Activated CD4-positive, alpha-beta T cell treated with anti-CD3 and anti-CD28 coated beads for 36 hours (primary cell): ENCODE measurements at regions not wholly inside any gene's neighbourhood (a gene's known extent, or its start where the extent isn't known, plus 50 kb on each side); places are given as distances from the start of the nearest gene placed in this dataset.
A peak's percentile ranks its signal among the peaks of the same experiment; 100 is the strongest.
"Not testable (repeated sequence)": the region's sequence is repeated elsewhere in the genome, so short reads cannot be mapped to it uniquely, and the experiment has no call there.

Source experiments
- ATAC-seq: fragments of 200-7000 bp; cut with Tn5 transposase; one replicate; pipeline ENCODE4 v1.10.0; 2021; ENCODE audit warnings: mild to moderate bottlenecking, moderate library complexity
- CTCF ChIA-PET: fragments of 350-600 bp; sonication (Branson Sonifier 250); formaldehyde crosslinking; loops from one replicate; lab custom pipeline; 2021; ENCODE audit warnings: antibody characterized with exemption; lab: Charles Lee
- POLR2A ChIA-PET: fragments of 350-600 bp; sonication (Branson Sonifier 250); formaldehyde crosslinking; loops from one replicate; lab custom pipeline; 2021; ENCODE audit warnings: antibody characterized with exemption, inconsistent platforms; lab: Charles Lee
- DNase-seq: peaks from one replicate; pipeline ENCODE4 v3.0.0-alpha.2; 2020
- H3K27ac Mint-ChIP-seq: one replicate; pipeline ENCODE4 v1.8.0; 2021; ENCODE audit warnings: mixed read lengths
- H3K27me3 Mint-ChIP-seq: one replicate; pipeline ENCODE4 v1.8.0; 2021; ENCODE audit warnings: mixed read lengths
- H3K36me3 Mint-ChIP-seq: one replicate; pipeline ENCODE4 v1.8.0; 2021; ENCODE audit warnings: low read depth, mixed read lengths
- H3K4me1 Mint-ChIP-seq: one replicate; pipeline ENCODE4 v1.8.0; 2021; ENCODE audit warnings: mixed read lengths
- H3K4me3 Mint-ChIP-seq: one replicate; pipeline ENCODE4 v1.8.0; 2021; ENCODE audit warnings: mild to moderate bottlenecking, moderate library complexity, mixed read lengths
- H3K9me3 Mint-ChIP-seq: one replicate; pipeline ENCODE4 v1.8.0; 2021; ENCODE audit warnings: low read depth, mixed read lengths
- intact Hi-C, 2 experiments: fragments of 100-400 bp; cut with DNase I in 1 of 2; cut with micrococcal nuclease in 1 of 2; formaldehyde crosslinking; loops; one replicate each; pipeline versions ENCODE4 v1.14.2 to v1.15.1; 2022 to 2024; cut with DNase I, micrococcal nuclease

- no peaks in the 10 kb centered on the region for H3K9me3 Mint-ChIP-seq
- no peak overlapping the region for H3K4me3 Mint-ChIP-seq
- peaks cover 10% of the 10 kb centered on the region for H3K27me3 Mint-ChIP-seq
- H3K36me3 Mint-ChIP-seq: no peaks in the 10 kb centered on the region
- ChIA-PET CTCF (interaction anchor here (0.8 to 10.1 kb wide), 5 partner anchors 15 to 1884 kb away, joined by 3 to 127 read pairs (median 5); no protein-coding TSS in a partner anchor), POLR2A (no interaction called here)
- DNase-seq: no peak
- intact Hi-C loops: loop anchor here (5.0 kb wide), 1 partner anchor 182 kb away; no protein-coding TSS in a partner anchor
- ATAC-seq: no peak
- no peak overlapping the region for H3K27ac Mint-ChIP-seq
- H3K4me1 Mint-ChIP-seq: peaks cover 12% of the 10 kb centered on the region
These were observed 51.0 kb upstream of the RCBTB2 start for GRCh38 chr13:48583859-48584311.

DNA sequence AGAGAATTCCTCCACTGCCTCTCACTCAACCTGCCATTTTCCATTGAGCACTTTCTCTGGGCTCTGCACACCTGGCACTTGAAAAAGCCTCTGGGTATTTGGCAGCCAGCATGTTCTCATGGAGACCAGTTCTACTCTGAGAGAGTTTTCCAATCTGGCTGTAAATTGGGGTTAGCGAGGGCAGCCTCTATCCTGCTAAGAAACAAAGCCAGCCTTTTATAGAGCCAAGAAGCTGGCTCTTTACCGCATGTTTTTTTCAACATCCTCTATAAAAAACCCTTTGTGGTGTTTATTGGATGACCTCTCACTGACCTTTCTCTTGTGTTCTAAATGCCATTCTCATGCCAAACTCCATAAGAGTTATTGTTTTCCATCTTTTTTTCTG, 52.6 kb upstream of the RCBTB2 start:
- H3K4me3 Mint-ChIP-seq: no peak overlapping the region
- H3K9me3 Mint-ChIP-seq: no peaks in the 10 kb centered on the region
- H3K27ac Mint-ChIP-seq: no peak overlapping the region
- no peak for ATAC-seq
- ChIA-PET CTCF (interaction anchor here (0.6 to 3.8 kb wide), 2 partner anchors 92 to 183 kb away, joined by 3 to 19 read pairs; no protein-coding TSS in a partner anchor), POLR2A (no interaction called here)
- intact Hi-C loops: no loop called here
- peaks cover 10% of the 10 kb centered on the region for H3K27me3 Mint-ChIP-seq
- peaks cover 12% of the 10 kb centered on the region for H3K4me1 Mint-ChIP-seq
- H3K36me3 Mint-ChIP-seq: no peaks in the 10 kb centered on the region
- DNase-seq: no peak

- CTCF ChIA-PET: interaction anchor here (0.7 to 1.0 kb wide), 2 partner anchors 181 to 184 kb away, joined by 3 to 4 read pairs; no protein-coding TSS in a partner anchor
- no peak overlapping the region for H3K4me3 Mint-ChIP-seq
These were observed 53.8 kb upstream of the RCBTB2 start for GRCh38 chr13:48586591-48587103.

GRCh38 chr13:48588120-48588519, 55.2 kb upstream of the RCBTB2 start:
- Mint-ChIP-seq H3K27me3 (peaks cover 5% of the 10 kb centered on the region), H3K27ac (no peak overlapping the region), H3K4me3 (no peak overlapping the region), H3K9me3 (no peaks in the 10 kb centered on the region), H3K4me1 (peaks cover 12% of the 10 kb centered on the region), H3K36me3 (no peaks in the 10 kb centered on the region)
- ChIA-PET CTCF (interaction anchor here (0.6 to 0.9 kb wide), 3 partner anchors 8 to 434 kb away, joined by 3 to 4 read pairs (median 3); no protein-coding TSS in a partner anchor), POLR2A (no interaction called here)
- intact Hi-C loops: no loop called here
- DNase-seq (no peak), ATAC-seq (no peak)

More at GRCh38 chr13:48586591-48587103, 53.8 kb upstream of the RCBTB2 start:
- Mint-ChIP-seq H3K27ac (no peak overlapping the region), H3K36me3 (no peaks in the 10 kb centered on the region), H3K9me3 (no peaks in the 10 kb centered on the region), H3K4me1 (peaks cover 12% of the 10 kb centered on the region), H3K27me3 (peaks cover 8% of the 10 kb centered on the region)
- DNase-seq (no peak), ATAC-seq (no peak)
- POLR2A ChIA-PET: no interaction called here
- intact Hi-C loops: no loop called here

DNA sequence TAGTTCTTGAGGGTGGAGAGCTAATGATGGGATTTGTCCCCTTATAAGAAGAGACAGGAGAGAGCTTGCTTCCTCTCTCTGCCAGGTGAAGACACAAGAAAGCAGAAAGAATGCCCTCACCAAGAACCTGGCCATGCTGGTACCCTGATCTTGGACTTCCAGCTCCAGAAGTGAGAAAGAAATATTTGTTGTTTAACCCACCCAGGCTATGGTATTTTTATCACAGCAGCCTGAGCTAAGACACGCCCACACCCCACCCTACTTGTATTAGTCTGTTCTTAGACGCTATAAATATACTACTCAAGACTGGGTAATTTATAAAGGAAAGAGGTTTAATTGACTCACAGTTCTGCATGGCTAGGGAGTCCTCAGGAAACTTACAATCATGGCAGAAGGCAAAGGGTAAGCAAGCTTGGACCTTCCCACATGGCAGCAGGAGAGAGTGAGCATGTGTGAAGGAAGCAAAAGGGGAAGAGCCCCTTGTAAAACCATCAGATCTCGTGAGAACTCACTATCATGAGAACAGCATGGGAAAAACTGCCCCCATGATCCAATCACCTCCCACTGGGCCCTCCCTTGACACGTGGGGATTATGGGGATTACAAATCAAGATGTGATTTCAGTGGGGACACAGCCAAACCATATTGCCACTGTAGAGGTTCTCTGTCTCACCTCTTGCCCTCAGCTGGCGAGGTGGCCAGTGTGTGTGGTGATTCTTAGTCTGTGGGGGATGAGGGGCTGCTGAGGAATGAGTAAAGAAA, 57.4 kb upstream of the RCBTB2 start:
- Mint-ChIP-seq H3K27ac (peak overlapping the region; percentile 33), H3K4me1 (peaks cover 15% of the 10 kb centered on the region), H3K4me3 (no peak overlapping the region), H3K27me3 (peaks cover 3% of the 10 kb centered on the region), H3K36me3 (no peaks in the 10 kb centered on the region), H3K9me3 (no peaks in the 10 kb centered on the region)
- ChIA-PET POLR2A (no interaction called here), CTCF (interaction anchor here (0.6 to 1.6 kb wide), 4 partner anchors 9 to 204 kb away, joined by 3 to 8 read pairs (median 4); no protein-coding TSS in a partner anchor)
- DNase-seq: no peak
- no peak for ATAC-seq
- intact Hi-C loops: loop anchor here in 1 of 2 experiments (10.0 kb wide), 1 partner anchor 144 kb away; no protein-coding TSS in a partner anchor

DNA sequence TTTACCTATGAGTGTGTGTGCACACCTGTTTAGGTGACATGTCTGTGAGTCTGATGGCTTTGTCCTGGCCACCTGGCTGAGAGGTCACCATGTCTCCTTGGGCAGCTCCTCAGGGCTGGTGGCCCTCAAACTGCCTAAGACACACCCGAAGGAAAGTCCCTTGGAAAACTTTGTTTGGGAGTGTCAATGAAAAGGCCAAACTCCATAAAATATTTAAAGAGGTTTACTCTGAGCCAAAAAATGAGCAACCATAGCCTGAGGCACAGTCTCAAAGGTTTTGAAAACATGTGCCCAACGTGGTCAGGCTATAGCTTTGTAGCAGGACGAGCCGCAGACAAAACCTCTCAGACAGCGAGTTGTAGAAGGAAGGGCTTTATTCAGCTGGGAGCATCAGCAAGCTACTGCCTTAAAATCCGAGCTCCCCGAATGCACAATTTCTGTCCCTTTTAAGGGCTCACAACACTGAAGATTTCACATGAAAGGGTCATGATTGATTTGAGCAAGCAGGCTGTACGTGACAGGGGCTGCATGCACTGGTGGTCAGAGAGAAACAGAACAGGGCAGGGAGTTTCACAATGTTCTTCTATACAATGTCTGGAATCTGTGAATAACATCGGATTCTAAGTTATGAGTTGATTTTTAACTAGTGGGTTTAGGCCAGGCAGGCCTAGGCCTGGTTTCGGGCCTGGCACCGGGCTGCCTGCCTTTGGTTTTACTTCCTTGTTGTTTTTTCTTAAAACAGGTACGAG, 58.4 kb upstream of the RCBTB2 start:
- CTCF ChIA-PET: interaction anchor here (0.6 to 1.6 kb wide), 2 partner anchors 10 to 176 kb away, joined by 3 to 8 read pairs; no protein-coding TSS in a partner anchor
- not testable (repeated sequence) for H3K36me3 Mint-ChIP-seq, H3K4me3 Mint-ChIP-seq

GRCh38 chr13:48591889-48592687, 59.2 kb upstream of the RCBTB2 start:
- CTCF ChIA-PET: interaction anchor here (0.6 to 1.7 kb wide), 10 partner anchors 12 to 709 kb away, joined by 3 to 9 read pairs (median 4); no protein-coding TSS in a partner anchor
- peaks cover 3% of the 10 kb centered on the region for H3K27me3 Mint-ChIP-seq
- H3K36me3 Mint-ChIP-seq: no peaks in the 10 kb centered on the region
- POLR2A ChIA-PET: interaction anchor here (0.7 kb wide), 1 partner anchor 15 kb away, joined by 4 read pairs; no protein-coding TSS in a partner anchor
- intact Hi-C loops: loop anchor here in 1 of 2 experiments (10.0 kb wide), 1 partner anchor 143 kb away; no protein-coding TSS in a partner anchor
- H3K9me3 Mint-ChIP-seq: no peaks in the 10 kb centered on the region
- peaks cover 3% of the 10 kb centered on the region for H3K4me1 Mint-ChIP-seq
- no peak for ATAC-seq
- H3K4me3 Mint-ChIP-seq: no peak overlapping the region
- DNase-seq: no peak
- H3K27ac Mint-ChIP-seq: no peak overlapping the region

More for the DNA sequence above, 58.4 kb upstream of the RCBTB2 start:
- intact Hi-C loops: loop anchor here in 1 of 2 experiments (10.0 kb wide), 1 partner anchor 144 kb away; no protein-coding TSS in a partner anchor
- ATAC-seq, H3K27me3 Mint-ChIP-seq, POLR2A ChIA-PET, H3K27ac Mint-ChIP-seq, H3K9me3 Mint-ChIP-seq, DNase-seq: not testable (repeated sequence)
- H3K4me1 Mint-ChIP-seq: peaks cover 11% of the 10 kb centered on the region

DNA sequence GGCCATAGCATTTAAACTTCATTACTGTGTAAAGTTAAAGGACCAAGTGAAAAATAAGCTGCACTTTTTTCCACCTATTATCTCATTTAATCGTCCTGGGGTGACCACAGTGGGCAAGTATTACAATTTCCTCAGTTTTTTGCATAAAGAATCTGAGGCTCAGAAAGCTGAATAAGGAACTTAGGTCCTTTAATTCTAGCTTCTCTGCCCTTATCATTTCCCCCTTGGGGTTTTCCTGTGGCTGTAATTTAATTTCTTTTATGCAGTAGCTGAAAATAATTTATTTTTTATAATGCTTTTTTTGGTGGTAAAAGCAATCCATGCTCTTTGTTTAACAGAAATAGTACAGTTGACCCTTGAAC, 59.8 kb upstream of the RCBTB2 start:
- Mint-ChIP-seq H3K9me3 (no peaks in the 10 kb centered on the region), H3K27ac (no peak overlapping the region), H3K27me3 (peaks cover 3% of the 10 kb centered on the region), H3K4me1 (peaks cover 3% of the 10 kb centered on the region), H3K4me3 (no peak overlapping the region), H3K36me3 (no peaks in the 10 kb centered on the region)
- CTCF ChIA-PET: interaction anchor here (0.6 to 1.7 kb wide), 9 partner anchors 12 to 708 kb away, joined by 3 to 9 read pairs (median 4); no protein-coding TSS in a partner anchor
- DNase-seq (no peak), ATAC-seq (no peak)
- POLR2A ChIA-PET: interaction anchor here (0.7 kb wide), 1 partner anchor 15 kb away, joined by 4 read pairs; no protein-coding TSS in a partner anchor
- intact Hi-C loops: loop anchor here in 1 of 2 experiments (10.0 kb wide), 1 partner anchor 142 kb away; no protein-coding TSS in a partner anchor

- ChIA-PET POLR2A (no interaction called here), CTCF (interaction anchor here (0.8 to 1.7 kb wide), 6 partner anchors 13 to 177 kb away, joined by 3 to 9 read pairs (median 4); no protein-coding TSS in a partner anchor)
- peaks cover 3% of the 10 kb centered on the region for H3K27me3 Mint-ChIP-seq
- DNase-seq (no peak), ATAC-seq (no peak)
- H3K27ac Mint-ChIP-seq: no peak overlapping the region
- H3K4me3 Mint-ChIP-seq: no peak overlapping the region
- H3K9me3 Mint-ChIP-seq: no peaks in the 10 kb centered on the region
- peaks cover 3% of the 10 kb centered on the region for H3K4me1 Mint-ChIP-seq
- intact Hi-C loops: loop anchor here in 1 of 2 experiments (10.0 kb wide), 1 partner anchor 141 kb away; no protein-coding TSS in a partner anchor
- no peaks in the 10 kb centered on the region for H3K36me3 Mint-ChIP-seq
These were observed 60.2 kb upstream of the CYSLTR2 start for GRCh38 chr13:48593536-48593935.
